GM10248 (cell line): ENCODE measurements at regions not wholly inside any gene's neighbourhood (a gene's known extent, or its start where the extent isn't known, plus 50 kb on each side); places are given as distances from the start of the nearest gene placed in this dataset.
A peak's percentile ranks its signal among the peaks of the same experiment; 100 is the strongest.

Source experiments
- CTCF ChIA-PET: fragments of 300-600 bp; sonication (Branson Sonifier 250); formaldehyde crosslinking; extraction: SDS; loops from one replicate; lab custom pipeline; 2021; ENCODE audit warnings: antibody characterized with exemption; lab: Yijun Ruan, JAX
- POLR2A ChIA-PET: fragments of 350-650 bp; sonication (Branson Sonifier 250); formaldehyde crosslinking; extraction: SDS; loops from one replicate; lab custom pipeline; 2020; ENCODE audit warnings: antibody characterized with exemption; lab: Yijun Ruan, JAX
- DNase-seq: peaks from one replicate; pipeline ENCODE4 v3.0.0; 2012; ENCODE audit errors: extremely low spot score
- TF ChIP-seq, protein P1 (sequence below): IDR thresholded peaks from 2 replicates; pipeline ENCODE4 v1.5.1; 2012; ENCODE audit warnings: mild to moderate bottlenecking, low read depth; ENCODE audit errors: extremely low read depth, missing control alignments, control extremely low read depth

DNA sequence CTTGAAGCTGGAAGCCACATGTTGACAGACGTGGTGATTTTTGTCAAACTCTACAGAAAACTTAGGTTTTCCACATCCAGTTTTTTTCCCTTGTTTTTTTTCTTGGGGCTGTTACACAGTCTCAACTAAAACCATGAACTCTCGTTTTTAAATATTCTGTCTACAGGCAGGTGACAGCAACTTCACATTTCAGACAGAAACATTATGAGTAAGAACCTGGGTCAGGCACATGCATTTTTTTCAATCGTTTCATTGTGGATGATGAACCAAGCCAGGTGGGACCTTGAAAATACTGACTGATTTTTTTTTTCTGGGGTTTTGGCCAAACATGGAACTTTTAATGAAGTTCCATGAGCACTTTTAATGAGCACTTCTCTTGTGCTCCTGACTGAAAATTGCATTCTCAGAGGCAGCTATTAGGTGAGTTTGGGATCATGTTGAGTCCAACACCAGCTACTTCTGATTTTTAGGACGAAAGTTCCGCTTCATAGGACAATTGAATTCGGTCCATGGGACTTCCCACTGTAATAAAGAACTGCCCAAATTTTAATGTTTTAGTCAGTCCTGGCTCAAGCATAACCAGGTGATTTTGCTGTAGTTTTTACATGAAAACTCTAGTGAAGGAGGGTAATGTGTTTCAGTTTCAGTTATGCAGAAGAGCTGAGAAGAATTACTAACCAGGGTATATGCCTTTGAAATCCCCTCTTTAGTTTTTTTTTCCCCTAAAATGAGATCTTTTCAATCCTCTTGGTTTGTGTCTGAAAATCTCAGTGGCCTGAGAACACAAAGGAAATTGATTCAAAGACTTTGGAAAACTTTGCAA is 93.2 kb upstream of the ADAMTS16 start:
- ChIA-PET CTCF (interaction anchor here (1.1 to 2.4 kb wide), 6 partner anchors 9 to 105 kb away, joined by 3 to 15 read pairs (median 4); no protein-coding TSS in a partner anchor), POLR2A (no interaction called here)
- TF ChIP-seq, protein P1, sequence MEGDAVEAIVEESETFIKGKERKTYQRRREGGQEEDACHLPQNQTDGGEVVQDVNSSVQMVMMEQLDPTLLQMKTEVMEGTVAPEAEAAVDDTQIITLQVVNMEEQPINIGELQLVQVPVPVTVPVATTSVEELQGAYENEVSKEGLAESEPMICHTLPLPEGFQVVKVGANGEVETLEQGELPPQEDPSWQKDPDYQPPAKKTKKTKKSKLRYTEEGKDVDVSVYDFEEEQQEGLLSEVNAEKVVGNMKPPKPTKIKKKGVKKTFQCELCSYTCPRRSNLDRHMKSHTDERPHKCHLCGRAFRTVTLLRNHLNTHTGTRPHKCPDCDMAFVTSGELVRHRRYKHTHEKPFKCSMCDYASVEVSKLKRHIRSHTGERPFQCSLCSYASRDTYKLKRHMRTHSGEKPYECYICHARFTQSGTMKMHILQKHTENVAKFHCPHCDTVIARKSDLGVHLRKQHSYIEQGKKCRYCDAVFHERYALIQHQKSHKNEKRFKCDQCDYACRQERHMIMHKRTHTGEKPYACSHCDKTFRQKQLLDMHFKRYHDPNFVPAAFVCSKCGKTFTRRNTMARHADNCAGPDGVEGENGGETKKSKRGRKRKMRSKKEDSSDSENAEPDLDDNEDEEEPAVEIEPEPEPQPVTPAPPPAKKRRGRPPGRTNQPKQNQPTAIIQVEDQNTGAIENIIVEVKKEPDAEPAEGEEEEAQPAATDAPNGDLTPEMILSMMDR = no peak
- peak; percentile 23 for DNase-seq

- ChIA-PET CTCF (interaction anchor here (1.0 to 3.5 kb wide), 6 partner anchors 10 to 20 kb away, joined by 3 to 18 read pairs (median 4); no protein-coding TSS in a partner anchor), POLR2A (no interaction called here)
- no peak for DNase-seq
- TF ChIP-seq, protein P1 = no peak
Measured at GRCh38 chr5:5050801-5051200, 89.3 kb upstream of the ADAMTS16 start.

DNA sequence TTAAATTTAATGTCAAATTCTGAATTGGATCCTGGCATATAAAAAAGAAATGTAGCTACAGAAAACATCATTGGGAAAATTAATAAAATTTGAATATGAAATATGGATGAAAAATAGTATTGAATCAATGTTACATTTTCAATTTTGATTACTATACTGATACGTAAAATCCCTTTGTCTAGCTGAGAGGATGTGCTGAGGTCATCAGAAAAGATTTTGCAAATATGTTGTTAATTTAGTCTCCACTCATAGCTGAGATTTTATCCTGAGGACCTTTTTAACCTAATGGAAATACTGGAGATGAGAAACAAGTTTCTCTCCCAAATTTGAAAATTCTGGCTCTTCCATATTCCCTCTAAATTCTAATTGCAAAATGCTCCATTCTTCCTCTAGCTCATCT is 84.4 kb upstream of the ADAMTS16 start:
- ChIA-PET CTCF (interaction anchor here (0.7 to 1.7 kb wide), 3 partner anchors 9 to 175 kb away, joined by 3 to 5 read pairs (median 4); no protein-coding TSS in a partner anchor), POLR2A (no interaction called here)
- TF ChIP-seq, protein P1 = no peak
- DNase-seq = no peak

DNA sequence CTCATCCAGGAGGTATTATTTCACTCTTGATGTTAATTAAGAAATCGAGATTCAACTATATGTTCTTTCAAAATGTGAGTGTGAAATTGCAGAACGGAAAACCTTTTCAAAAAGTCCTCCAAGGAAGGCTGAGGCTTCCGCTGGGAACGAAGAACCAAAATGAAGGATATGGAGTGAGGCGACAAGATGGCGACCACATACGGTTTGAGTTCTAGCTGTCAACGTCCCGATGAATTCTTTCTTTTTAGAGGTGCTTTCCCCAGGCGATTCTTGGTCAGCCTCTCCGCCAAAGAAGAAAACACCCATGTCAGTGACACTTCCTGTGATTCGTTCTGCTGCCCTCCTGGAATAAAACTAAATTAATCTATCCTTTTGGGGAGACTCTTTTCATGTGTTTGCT is 78.3 kb upstream of the ADAMTS16 start:
- ChIA-PET CTCF (interaction anchor here (1.7 to 3.8 kb wide), 2 partner anchors 14 to 23 kb away, joined by 4 to 15 read pairs; no protein-coding TSS in a partner anchor), POLR2A (no interaction called here)
- TF ChIP-seq, protein P1 = no peak
- DNase-seq = no peak

DNA sequence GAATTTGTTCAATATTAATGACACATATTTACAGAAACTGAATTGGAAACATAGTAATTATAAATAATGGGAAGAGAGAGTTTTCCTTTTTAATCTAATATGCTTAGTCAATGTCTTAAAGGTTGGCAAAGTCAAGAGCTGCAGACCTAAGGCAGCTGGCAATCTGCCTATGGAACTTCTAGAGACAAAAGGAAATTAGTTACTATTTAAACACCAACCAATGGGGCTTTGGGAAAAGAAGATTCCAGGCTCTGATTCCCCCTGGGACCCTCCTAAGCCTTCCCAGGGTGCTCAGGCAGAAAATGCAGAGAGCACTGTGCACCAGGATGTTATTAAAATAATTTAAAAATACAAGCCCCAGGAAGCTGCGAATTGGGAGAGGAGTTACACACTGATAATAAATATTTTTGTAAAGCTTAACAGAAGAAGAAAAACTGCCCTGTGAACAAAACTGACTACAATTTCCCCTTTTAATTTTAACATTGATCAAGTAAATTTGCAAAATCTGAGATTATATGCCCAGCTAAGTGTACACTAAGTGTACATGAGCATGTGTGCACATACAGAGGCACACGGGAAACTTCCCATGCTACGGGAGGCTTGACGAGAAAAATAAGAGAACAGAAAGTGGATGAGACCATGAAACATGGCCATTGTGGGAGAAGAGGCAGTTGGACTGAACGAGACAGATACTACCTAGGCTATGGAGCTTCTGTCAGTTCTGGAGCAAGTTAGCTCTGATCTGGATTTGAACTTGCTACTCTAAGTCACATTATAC is 77.4 kb upstream of the ADAMTS16 start:
- DNase-seq = no peak
- TF ChIP-seq, protein P1 = no peak
- ChIA-PET CTCF (interaction anchor here (0.6 to 3.8 kb wide), 16 partner anchors 9 to 185 kb away, joined by 3 to 18 read pairs (median 4); no protein-coding TSS in a partner anchor), POLR2A (no interaction called here)

DNA sequence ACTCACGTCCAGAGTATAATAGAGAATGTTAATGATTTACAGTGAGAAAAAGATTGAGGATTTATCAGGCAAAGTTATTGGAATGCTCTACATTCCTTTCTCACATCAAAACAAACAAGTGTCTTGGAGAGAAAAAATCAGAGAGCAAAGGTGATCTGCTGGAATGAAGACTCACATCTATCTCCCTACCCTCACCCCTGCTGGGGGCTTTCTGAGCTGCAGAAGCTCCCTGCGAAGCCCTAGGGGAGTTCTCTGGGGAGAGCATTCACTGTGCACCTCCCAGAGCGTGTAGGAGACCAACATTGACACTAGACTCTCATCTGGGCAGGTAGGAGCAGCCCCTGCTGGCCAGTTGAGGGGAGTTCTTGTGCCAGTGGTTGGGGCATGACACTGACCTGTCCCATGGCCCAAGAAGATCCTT is 76.6 kb upstream of the ADAMTS16 start:
- ChIA-PET POLR2A (no interaction called here), CTCF (interaction anchor here (0.6 to 3.8 kb wide), 16 partner anchors 8 to 186 kb away, joined by 3 to 18 read pairs (median 4); no protein-coding TSS in a partner anchor)
- TF ChIP-seq, protein P1 = peak; percentile 43
- DNase-seq = no peak
